Peyer's patch (tissue), 4 donors: ENCODE measurements at regions not wholly inside any gene's neighbourhood (a gene's known extent, or its start where the extent isn't known, plus 50 kb on each side); places are given as distances from the start of the nearest gene placed in this dataset.

Experiments
- POLR2A ChIP-seq, 2 donors: fragments of 450-650 bp; IDR thresholded peaks; one replicate each; pipeline ENCODE4 v1.5.1; 2017; ENCODE audit warnings: antibody characterized with exemption in 2 of 2, mild to moderate bottlenecking in 2 of 2, moderate library complexity in 2 of 2
- TF ChIP-seq, protein P1 (sequence below), 6 experiments: fragments of 450-650 bp in 4 of 6; fragments of 200-600 bp in 2 of 6; sonication (generic) in 1 of 6; IDR thresholded peaks; one replicate each; pipeline ENCODE4 v1.5.1; 2017 to 2019; ENCODE audit warnings: antibody characterized with exemption in 6 of 6, mild to moderate bottlenecking in 3 of 6, moderate library complexity in 1 of 6

DNA sequence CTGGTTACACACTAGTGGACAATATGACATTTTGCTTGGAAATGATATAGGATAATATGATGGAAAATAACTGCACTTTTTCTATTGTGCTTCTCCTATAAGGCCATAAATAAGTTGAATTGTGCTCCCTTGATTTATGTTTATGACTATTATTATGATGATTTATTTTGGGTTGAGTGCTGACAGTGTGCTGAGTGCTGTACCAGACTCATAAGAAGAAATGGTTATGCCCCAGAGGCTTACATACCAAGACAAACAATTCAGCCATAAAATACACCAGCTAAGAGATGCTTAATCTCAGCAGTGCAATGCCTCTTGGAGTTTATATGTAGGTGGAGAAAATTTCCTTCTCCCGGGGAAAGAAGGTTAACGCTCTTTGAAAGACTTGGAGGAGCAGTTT is 199.8 kb upstream of the NOCT start:
- no peak for TF ChIP-seq POLR2A (IDR thresholded peaks at IDR 0.05)
- TF ChIP-seq, protein P1, sequence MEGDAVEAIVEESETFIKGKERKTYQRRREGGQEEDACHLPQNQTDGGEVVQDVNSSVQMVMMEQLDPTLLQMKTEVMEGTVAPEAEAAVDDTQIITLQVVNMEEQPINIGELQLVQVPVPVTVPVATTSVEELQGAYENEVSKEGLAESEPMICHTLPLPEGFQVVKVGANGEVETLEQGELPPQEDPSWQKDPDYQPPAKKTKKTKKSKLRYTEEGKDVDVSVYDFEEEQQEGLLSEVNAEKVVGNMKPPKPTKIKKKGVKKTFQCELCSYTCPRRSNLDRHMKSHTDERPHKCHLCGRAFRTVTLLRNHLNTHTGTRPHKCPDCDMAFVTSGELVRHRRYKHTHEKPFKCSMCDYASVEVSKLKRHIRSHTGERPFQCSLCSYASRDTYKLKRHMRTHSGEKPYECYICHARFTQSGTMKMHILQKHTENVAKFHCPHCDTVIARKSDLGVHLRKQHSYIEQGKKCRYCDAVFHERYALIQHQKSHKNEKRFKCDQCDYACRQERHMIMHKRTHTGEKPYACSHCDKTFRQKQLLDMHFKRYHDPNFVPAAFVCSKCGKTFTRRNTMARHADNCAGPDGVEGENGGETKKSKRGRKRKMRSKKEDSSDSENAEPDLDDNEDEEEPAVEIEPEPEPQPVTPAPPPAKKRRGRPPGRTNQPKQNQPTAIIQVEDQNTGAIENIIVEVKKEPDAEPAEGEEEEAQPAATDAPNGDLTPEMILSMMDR (IDR thresholded peaks at IDR 0.05): no peak
